Neutrophil (primary cell): ENCODE measurements at regions not wholly inside any gene's neighbourhood (a gene's known extent, or its start where the extent isn't known, plus 50 kb on each side); places are given as distances from the start of the nearest gene placed in this dataset.
"Not testable (repeated sequence)": the region's sequence is repeated elsewhere in the genome, so short reads cannot be mapped to it uniquely, and the experiment has no call there.

ENCODE experiments used
- H3K27ac ChIP-seq: fragments of 200-600 bp; sonication (generic); 2 replicates; pipeline ENCODE4 v1.5.1; 2016; ENCODE audit warnings: mild to moderate bottlenecking, moderate library complexity
- H3K27me3 ChIP-seq: fragments of 200-600 bp; sonication (generic); 2 replicates; pipeline ENCODE4 v1.6.0; 2016; ENCODE audit warnings: mild to moderate bottlenecking
- H3K36me3 ChIP-seq: fragments of 200-600 bp; sonication (generic); 2 replicates; pipeline ENCODE4 v1.5.1; 2017
- H3K4me1 ChIP-seq, 2 experiments: fragments of 200-600 bp in 1 of 2; sonication (generic) in 1 of 2; 1 replicate in 1 of 2; 2 replicates in 1 of 2; pipeline versions ENCODE4 v1.5.1 to v1.6.1; 2013 to 2016; ENCODE audit warnings: low read depth in 1 of 2, low read length in 1 of 2, mild to moderate bottlenecking in 1 of 2, moderate library complexity in 1 of 2; ENCODE audit not compliant: control insufficient read depth in 1 of 2, insufficient read depth in 1 of 2
- H3K4me3 ChIP-seq, 2 experiments: fragments of 200-600 bp in 1 of 2; sonication (generic) in 1 of 2; 1 replicate in 1 of 2; 2 replicates in 1 of 2; pipeline ENCODE4 v1.5.1; 2013 to 2016; ENCODE audit warnings: low read depth in 1 of 2, low read length in 1 of 2, mild to moderate bottlenecking in 1 of 2, moderate library complexity in 1 of 2
- H3K9me3 ChIP-seq: fragments of 200-600 bp; sonication (generic); 2 replicates; pipeline ENCODE4 v1.5.1; 2016
- TF ChIP-seq, protein P1 (sequence below): fragments of 200-600 bp; sonication (generic); IDR thresholded peaks from 2 replicates; pipeline ENCODE4 v1.5.1; 2016; ENCODE audit warnings: antibody characterized with exemption

DNA sequence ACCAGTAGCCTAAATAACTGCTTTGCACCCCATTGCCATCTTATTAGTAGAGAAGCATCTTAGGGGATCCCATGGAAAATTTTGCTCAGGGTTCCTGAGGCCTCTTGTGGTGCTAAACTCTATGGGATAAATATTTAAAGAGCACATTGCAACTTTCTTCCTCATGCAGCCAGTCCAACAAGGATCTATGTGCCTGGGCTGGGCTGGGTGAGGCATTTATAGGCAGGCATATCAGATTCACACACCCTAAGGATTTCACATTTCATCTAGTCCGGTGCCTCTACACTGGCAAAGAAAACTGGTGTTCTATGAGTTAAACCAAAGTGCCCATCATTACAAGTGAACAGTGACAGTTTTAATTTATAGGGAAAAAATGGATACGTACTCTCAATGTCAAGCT is 512.3 kb downstream of the EDEM1 start:
- H3K27me3 ChIP-seq: no peaks in the 10 kb centered on the region
- no peaks in the 10 kb centered on the region for H3K36me3 ChIP-seq
- no peak overlapping the region for H3K4me3 ChIP-seq
- H3K4me1 ChIP-seq: no peaks in the 10 kb centered on the region
- H3K27ac ChIP-seq: no peak overlapping the region
- H3K9me3 ChIP-seq: no peaks in the 10 kb centered on the region
- TF ChIP-seq, protein P1, sequence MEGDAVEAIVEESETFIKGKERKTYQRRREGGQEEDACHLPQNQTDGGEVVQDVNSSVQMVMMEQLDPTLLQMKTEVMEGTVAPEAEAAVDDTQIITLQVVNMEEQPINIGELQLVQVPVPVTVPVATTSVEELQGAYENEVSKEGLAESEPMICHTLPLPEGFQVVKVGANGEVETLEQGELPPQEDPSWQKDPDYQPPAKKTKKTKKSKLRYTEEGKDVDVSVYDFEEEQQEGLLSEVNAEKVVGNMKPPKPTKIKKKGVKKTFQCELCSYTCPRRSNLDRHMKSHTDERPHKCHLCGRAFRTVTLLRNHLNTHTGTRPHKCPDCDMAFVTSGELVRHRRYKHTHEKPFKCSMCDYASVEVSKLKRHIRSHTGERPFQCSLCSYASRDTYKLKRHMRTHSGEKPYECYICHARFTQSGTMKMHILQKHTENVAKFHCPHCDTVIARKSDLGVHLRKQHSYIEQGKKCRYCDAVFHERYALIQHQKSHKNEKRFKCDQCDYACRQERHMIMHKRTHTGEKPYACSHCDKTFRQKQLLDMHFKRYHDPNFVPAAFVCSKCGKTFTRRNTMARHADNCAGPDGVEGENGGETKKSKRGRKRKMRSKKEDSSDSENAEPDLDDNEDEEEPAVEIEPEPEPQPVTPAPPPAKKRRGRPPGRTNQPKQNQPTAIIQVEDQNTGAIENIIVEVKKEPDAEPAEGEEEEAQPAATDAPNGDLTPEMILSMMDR: no peak

DNA sequence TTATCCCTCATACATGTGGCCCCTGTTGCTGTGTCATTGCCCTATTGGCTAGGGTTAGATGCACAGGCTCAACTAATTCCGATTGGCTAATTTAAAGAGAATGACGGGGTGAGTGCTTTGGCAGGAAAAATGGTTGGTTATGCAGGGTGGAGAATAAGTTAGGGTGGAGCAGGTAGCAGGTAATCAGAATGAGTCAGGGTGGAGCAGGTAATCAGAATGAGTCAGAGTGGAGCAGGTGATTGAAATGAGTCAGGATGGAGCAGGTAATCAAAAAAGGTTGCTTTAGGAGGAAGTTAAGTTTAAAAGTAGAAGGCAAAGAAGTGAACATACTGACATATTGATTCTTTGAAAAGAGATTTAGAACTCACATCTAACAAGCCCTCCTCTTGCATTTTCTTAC is 513.5 kb downstream of the EDEM1 start:
- H3K36me3 ChIP-seq, H3K27ac ChIP-seq, H3K9me3 ChIP-seq, H3K27me3 ChIP-seq, H3K4me3 ChIP-seq, H3K4me1 ChIP-seq: not testable (repeated sequence)

DNA sequence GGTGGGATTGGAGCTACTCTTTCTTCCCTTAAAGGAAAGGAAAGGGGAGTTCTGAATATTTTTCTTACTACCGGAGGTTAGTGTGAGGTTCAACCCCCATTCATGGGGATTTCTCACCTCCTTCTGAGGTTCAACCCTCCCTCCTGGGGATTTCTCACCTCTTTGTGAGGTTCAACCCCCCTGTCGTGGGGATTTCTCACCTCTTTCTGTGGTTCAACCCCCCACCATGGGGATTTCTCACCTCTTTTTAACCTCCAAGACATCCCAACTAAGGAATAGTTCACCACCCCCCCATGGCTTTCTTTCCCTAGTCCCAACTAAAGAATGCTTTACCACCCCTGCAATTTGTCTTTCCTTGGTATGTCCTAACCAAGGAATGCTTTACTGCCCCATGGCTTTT is 520.3 kb downstream of the EDEM1 start:
- Histone ChIP-seq H3K36me3 (no peaks in the 10 kb centered on the region), H3K27ac (no peak overlapping the region), H3K9me3 (no peaks in the 10 kb centered on the region), H3K27me3 (no peaks in the 10 kb centered on the region), H3K4me3 (no peak overlapping the region), H3K4me1 (no peaks in the 10 kb centered on the region)
- TF ChIP-seq, protein P1: no peak

DNA sequence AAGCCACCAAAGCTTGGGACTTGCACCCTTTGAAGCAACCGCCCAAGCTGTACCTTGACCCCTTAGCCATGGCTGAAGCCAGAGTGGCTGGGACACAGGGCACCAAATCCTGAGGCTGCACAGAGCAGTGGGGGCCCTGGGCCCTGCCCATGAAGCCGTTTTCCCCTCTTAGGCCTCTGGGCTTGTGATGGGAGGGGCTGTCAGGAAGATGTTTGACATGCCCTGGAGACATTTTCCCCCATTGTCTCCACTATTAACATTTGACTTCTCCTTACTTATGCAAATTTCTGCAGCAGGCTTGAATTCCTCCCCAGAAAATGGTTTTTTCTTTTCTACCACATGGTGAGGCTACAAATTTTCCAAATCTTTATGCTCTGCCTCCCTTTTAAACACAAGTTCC is 522.2 kb downstream of the EDEM1 start:
- Histone ChIP-seq H3K27ac (no peak overlapping the region), H3K27me3 (no peaks in the 10 kb centered on the region), H3K4me3 (no peak overlapping the region), H3K36me3 (no peaks in the 10 kb centered on the region), H3K4me1 (no peaks in the 10 kb centered on the region), H3K9me3 (no peaks in the 10 kb centered on the region)
- TF ChIP-seq, protein P1: no peak

DNA sequence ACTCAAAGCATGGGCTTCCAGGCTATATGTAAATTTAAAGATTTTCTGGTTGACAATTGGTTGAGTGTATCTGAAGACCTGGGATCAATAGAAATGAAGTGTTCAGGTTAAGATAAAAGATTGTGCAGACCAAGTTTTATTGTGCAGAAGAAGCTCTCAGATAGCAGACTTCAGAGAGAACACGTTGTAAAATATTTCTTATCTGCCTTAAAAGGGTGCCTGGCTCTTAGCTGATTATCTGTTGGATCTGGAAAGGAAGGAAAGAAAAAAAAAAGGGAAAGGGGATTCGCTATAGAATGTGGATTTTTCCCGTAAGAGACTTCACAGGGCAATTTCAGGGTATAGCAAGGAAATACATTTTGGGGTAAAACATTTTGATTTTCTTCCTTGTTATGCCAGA is 523.2 kb downstream of the EDEM1 start:
- Histone ChIP-seq H3K4me3 (no peak overlapping the region), H3K27me3 (no peaks in the 10 kb centered on the region), H3K36me3 (no peaks in the 10 kb centered on the region), H3K4me1 (no peaks in the 10 kb centered on the region), H3K9me3 (no peaks in the 10 kb centered on the region), H3K27ac (no peak overlapping the region)
- TF ChIP-seq, protein P1: no peak

DNA sequence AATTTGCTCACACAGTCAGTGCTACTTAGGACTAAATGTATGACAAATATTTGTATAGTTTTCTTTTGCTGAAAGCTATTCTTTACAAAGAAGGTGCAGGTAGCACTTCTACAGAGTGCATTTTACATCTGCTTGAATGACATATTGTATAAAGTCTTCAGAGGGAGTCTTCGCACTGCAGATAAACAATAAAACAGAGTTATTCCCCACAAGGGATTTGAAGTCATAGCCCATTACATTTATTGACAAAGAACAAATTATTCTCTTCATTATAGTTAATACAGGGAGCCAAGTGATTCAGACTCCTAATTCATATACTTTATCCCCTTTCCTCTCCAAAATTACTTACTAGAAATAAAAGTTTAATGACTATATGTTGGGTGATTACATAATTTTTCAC is 529.7 kb downstream of the EDEM1 start:
- no peak overlapping the region for H3K4me3 ChIP-seq
- no peaks in the 10 kb centered on the region for H3K9me3 ChIP-seq
- no peaks in the 10 kb centered on the region for H3K27me3 ChIP-seq
- H3K4me1 ChIP-seq: no peaks in the 10 kb centered on the region
- H3K27ac ChIP-seq: no peak overlapping the region
- TF ChIP-seq, protein P1: no peak
- no peaks in the 10 kb centered on the region for H3K36me3 ChIP-seq

DNA sequence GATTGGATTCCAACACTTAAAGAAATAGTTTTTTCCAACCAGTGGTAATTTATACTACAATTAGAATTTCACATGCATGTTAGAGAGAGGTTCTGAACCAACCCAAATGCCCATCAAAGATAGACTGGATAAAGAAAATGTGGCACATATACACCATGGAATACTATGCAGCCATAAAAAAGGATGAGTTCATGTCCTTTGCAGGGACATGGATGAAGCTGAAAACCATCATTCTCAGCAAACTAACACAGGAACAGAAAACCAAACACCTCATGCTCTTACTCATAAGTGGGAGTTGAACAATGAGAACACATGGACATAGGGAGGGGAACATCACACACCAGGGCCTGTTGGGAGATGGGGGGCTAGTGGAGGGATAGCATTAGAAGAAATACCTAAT is 532.2 kb downstream of the EDEM1 start:
- H3K27ac ChIP-seq, H3K36me3 ChIP-seq, H3K4me3 ChIP-seq, H3K27me3 ChIP-seq, H3K4me1 ChIP-seq, H3K9me3 ChIP-seq: not testable (repeated sequence)
